HG03095 (cell line): ENCODE measurements at regions not wholly inside any gene's neighbourhood (a gene's known extent, or its start where the extent isn't known, plus 50 kb on each side); places are given as distances from the start of the nearest gene placed in this dataset.
A peak's percentile ranks its signal among the peaks of the same experiment; 100 is the strongest.

Experiments used
- ATAC-seq: cut with Tn5 transposase; IDR thresholded peaks from one replicate; pipeline ENCODE4 v1.9.1; 2021; ENCODE audit warnings: moderate library complexity; ENCODE audit not compliant: unreplicated experiment

GRCh38 chr7:22913158-22913557 lies 90.5 kb upstream of the TOMM7 start:
- no peak for ATAC-seq

DNA sequence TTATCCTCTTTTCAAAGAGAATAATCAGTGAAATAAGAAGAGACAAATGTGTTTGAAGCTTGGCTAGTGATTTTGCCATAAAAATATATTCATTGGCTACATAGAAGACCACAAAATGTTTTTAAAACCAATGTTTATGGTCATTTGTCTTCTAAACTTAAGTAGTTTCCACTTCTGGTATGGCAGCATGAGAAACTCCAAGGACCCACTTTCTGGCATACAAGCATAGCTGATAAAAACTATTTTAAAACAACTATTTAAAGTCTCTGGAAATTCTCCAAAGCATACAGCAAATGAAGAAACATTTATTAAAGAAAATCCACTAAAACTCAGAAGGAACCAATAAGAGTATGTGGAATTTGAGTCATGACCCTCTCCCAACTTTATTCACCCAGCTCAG lies 89.2 kb upstream of the TOMM7 start:
- no peak for ATAC-seq

DNA sequence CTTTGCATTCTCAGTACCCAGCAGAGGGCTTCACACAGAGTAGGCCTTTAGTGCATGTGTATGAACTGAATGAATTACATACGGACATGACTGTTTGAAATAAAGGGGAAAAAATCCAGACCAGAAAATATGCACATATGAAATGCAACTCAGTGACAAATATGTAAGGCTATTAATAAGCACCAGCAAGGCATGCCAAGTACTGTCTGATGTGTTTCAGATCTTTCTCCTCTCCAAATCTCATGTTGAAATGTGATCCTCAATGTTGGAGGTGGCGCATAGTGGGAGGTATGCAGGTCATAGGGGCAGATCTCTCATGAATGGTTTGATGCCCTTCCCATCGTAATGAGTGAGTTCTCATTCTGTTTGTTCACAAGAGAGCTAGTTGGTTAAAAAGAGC lies 87.3 kb upstream of the TOMM7 start:
- no peak for ATAC-seq

DNA sequence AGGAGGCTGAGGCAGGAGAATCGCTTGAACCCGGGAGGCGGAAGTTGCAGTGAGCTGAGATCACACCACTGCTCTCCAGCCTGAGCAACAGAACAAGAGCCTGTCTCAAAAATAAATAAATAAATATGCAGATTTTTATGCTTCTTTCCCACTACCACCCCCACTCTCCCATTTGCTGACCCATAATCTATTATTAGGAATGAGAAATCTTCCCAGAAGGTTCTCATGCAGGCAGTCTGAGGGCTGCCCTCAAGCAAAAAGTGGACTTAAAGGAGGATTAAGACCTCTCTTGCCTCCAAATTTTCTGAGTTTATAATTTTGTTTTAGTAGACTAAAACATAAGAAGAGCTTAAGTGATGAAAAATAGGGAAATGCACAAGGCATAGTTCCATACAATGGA lies 85.2 kb upstream of the TOMM7 start:
- no peak for ATAC-seq

GRCh38 chr7:22900784-22901183 lies 78.1 kb upstream of the TOMM7 start:
- ATAC-seq = no peak

- no peak for ATAC-seq
Measured at GRCh38 chr7:22900101-22900500, 77.5 kb upstream of the TOMM7 start.

DNA sequence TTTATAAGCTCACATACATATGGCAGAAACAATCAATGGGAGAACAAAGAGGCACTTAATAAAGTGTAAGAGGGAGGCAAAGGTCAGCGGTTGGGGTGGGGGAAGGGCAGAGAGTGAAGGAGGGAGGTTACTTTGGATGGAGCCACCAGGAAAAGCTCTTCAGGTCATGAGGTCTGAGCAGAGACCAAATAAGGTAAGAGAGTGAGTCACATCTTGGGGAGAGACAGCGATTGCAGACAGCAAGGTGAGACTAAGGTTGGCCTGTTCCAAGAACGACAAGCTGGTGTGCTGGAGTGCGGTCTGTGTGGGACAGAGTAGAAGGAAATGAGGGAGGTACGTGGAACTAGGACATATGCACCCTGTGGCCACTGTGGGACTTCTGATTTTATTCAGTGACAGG lies 74.3 kb upstream of the TOMM7 start:
- ATAC-seq = no peak

DNA sequence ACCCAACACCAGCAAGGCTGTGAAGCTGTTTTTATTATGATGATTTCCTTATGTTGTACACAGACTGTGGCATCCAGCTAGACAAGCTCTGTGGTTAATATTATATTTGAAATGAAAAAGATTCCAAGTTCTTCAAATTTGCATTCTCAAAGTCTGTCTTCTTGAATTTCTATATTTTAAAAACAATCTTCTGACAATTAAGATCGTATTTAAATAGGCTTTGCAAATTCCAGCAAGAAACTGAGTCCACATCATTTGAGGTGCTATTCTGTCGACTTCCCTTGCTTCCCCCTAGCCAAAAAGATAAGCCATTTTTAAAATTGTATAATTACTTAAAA lies 73.1 kb upstream of the TOMM7 start:
- ATAC-seq = no peak

DNA sequence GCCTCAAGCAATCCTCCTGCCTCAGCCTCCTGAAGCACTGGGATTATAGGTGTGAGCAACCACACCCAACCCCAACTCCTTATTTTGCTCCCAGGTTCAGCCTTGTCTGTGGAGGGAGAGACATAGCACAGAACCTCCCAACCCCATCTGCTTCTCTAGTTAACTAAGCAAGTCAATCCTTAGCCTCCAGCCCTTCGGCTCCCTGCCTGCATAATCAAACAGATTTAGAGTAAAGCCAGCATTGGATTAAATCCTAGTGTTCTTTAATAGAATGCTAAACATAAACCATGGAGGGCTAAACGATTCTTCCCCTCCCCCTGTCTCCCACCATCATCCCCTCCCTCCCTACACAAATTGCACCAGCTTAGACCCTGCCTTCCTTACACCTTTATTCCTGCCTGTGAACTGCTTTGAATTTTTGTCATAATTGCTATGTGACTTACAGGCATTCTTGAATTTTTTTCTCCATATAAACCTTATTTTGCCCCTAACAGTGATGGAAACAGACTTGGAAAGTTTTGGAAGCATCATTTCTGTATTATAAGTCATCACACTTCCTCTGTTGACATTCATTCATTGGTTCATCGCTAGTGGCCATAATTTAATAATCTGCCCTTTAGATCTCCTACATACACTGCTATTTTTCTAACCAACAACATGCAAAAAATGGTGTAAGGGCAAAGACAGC lies 72.6 kb upstream of the TOMM7 start:
- ATAC-seq = no peak

- no peak for ATAC-seq
Measured at GRCh38 chr7:22894546-22894945, 71.9 kb upstream of the TOMM7 start.

GRCh38 chr7:22890773-22891172 lies 68.1 kb upstream of the TOMM7 start:
- no peak for ATAC-seq

DNA sequence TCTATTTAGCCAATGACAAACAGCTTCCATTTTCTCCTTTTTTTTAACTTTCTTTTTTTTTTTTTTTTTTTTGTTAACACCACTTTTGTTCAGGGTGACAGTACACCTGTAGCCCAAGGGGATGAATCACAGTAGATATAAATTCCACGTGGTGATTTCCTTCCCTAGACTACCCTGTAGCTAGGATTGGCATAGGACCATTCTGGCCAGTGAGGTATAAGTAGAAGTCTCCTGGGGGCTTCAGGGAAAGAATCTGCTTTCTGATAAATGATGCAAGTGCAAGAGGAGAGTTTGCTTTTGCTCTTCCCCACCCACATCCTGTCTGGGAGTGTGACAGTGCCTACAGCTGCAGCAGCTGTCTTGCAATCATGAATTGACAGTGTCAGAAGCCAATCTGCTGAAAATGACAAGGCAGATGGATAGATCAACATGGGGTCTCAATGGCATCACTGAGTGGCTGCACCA lies 63.2 kb upstream of the TOMM7 start:
- peak; percentile 84 for ATAC-seq

DNA sequence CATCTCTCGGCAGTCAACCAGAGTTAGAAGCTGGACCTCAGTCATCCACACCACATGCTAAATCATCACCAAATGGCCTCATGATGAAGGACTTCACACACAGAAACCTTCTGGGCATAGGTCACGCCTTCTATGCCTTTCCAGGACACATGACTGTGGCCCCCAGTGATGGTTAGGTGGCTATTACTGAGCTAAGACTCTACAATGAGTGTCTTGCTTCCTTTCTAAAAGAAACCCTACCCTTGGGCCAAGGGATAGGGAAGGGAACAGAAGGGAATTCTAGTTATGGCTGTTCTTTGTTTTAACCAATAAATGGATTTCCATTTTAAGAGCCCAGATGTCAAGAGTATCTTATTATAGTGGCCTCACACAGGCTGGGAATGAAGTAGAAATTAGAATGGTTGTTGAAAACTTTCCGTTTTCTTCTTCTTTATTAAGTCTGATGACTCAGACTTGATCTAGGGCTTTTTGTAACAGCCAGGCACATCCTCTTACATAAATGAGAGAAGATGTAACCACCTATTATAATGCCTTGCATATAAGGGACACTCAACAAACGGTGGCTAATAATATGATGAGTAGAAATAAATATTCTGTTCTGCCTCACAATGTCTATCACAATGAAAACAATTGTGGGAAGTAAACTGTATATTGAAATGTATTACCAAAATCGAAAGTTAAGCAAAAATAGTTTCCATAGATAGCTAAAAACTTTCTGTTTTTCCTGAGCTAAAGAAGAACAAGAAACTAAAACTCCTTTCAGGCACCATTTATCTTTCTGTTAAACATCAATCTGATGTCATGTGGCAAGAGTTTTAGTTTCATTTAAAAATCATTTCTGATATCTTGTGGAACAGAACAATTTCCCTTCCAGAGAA lies 62.5 kb upstream of the TOMM7 start:
- peak; percentile 54 for ATAC-seq

GRCh38 chr7:22882106-22882505 lies 59.5 kb upstream of the TOMM7 start:
- no peak for ATAC-seq

GRCh38 chr7:22879709-22880306 lies 57.2 kb upstream of the TOMM7 start:
- no peak for ATAC-seq

- no peak for ATAC-seq
Measured at GRCh38 chr7:22879280-22879679, 56.6 kb upstream of the TOMM7 start.

DNA sequence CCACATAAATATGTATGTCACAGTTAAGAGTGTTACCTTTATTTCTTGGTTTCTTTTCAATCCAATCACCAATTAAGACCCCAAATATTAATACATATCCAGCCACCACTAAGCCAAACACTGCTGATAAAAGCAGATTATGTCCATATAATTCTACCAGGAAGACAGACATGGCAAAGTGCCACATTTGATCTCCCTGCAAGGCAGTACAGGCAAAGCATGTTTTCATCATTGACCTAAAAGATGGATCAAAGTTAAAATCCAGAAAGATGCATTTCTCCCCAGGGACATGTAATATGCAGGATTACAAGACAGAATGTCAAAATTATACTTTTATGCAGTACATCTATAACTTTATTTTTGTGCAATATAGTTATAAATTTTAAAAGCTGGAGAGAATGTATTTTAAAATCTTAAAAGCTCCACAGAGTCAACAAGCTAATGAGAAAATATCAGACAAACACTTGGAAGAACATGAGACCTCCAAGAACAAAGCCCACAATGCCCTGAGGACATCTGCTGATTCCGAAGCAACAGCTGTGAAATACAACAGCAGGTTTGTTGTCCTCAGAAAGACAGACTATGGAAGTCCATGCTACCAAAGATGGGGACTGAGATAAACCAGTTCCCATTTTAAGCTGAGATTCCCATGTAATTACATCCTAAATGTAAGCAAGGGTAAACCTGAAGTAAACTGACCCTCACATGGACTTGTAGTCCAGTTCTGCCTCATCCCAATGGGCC lies 54.5 kb upstream of the TOMM7 start:
- ATAC-seq = no peak

DNA sequence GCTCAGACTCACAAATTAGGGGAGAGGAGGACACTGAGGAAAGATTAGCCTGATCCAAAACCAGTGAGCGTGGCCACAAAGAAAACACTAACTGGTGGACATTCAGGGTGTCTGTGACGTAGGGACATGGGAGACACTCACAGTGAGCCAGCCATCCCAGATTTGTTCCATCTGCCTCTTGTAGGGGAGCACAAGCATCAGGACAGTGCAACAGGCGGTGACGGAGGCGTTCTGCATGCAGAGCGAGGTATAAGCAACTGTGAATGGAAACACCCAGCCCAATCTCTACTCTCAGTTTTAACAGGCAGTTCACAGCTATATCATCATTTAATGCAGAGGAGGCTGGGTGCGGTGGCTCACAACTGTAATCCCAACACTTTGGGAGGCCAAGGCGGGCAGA lies 52.8 kb upstream of the TOMM7 start:
- no peak for ATAC-seq

GRCh38 chr7:22874904-22875303 lies 52.3 kb upstream of the TOMM7 start:
- no peak for ATAC-seq
